Testis (tissue), 2 donors: ENCODE measurements at regions not wholly inside any gene's neighbourhood (a gene's known extent, or its start where the extent isn't known, plus 50 kb on each side); places are given as distances from the start of the nearest gene placed in this dataset.

Experiments used
- POLR2A ChIP-seq: fragments of 450-650 bp; IDR thresholded peaks from one replicate; pipeline ENCODE4 v1.6.1; 2017; ENCODE audit warnings: antibody characterized with exemption, mild to moderate bottlenecking, moderate library complexity
- TF ChIP-seq, protein P1 (sequence below), 3 experiments: fragments of 450-650 bp in 2 of 3; fragments of 200-600 bp in 1 of 3; sonication (generic) in 1 of 3; IDR thresholded peaks; one replicate each; pipeline ENCODE4 v1.5.1; 2016 to 2019; ENCODE audit warnings: antibody characterized with exemption in 3 of 3, mild to moderate bottlenecking in 2 of 3, moderate library complexity in 1 of 3

DNA sequence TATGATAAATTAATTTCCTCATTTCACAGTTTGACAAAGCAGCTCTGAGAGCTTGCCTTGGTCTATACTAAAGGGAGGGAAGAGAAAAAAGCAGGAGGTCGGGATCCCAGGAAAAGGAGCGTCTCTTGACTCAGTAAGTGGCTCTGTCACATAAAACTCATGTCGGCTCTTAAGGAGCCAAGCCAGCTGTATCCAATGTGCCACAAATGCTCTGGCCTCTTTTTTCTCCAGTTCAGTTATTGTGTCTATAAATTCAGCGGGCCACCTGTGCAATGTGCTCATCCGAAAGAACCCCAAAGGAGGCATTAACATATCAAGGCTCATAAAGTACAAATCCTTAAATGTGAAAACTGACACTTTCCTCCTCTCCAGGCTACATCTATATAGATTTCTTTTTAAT lies 337.7 kb upstream of the FAM241A start:
- TF ChIP-seq, protein P1, sequence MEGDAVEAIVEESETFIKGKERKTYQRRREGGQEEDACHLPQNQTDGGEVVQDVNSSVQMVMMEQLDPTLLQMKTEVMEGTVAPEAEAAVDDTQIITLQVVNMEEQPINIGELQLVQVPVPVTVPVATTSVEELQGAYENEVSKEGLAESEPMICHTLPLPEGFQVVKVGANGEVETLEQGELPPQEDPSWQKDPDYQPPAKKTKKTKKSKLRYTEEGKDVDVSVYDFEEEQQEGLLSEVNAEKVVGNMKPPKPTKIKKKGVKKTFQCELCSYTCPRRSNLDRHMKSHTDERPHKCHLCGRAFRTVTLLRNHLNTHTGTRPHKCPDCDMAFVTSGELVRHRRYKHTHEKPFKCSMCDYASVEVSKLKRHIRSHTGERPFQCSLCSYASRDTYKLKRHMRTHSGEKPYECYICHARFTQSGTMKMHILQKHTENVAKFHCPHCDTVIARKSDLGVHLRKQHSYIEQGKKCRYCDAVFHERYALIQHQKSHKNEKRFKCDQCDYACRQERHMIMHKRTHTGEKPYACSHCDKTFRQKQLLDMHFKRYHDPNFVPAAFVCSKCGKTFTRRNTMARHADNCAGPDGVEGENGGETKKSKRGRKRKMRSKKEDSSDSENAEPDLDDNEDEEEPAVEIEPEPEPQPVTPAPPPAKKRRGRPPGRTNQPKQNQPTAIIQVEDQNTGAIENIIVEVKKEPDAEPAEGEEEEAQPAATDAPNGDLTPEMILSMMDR (IDR thresholded peaks at IDR 0.05) = no peak
- TF ChIP-seq POLR2A = no peak
